ENCODE measurements at regions not wholly inside any gene's neighbourhood (a gene's known extent, or its start where the extent isn't known, plus 50 kb on each side); places are given as distances from the start of the nearest gene placed in this dataset.
A peak's percentile ranks its signal among the peaks of the same experiment; 100 is the strongest.
"Not testable (repeated sequence)": the region's sequence is repeated elsewhere in the genome, so short reads cannot be mapped to it uniquely, and the experiment has no call there.

- no peak overlapping the region for H3K4me3 ChIP-seq (replicated peaks in 1 of 3; ENCODE audit: insufficient read depth in 1 of 3, low read depth in 1 of 3, low read length in 3 of 3)
- H3K36me3 ChIP-seq (ENCODE audit: control insufficient read depth in 2 of 2, extremely low read depth in 1 of 2, insufficient read depth in 2 of 2, low read length in 2 of 2) = no peaks in the 10 kb centered on the region
- no peaks in the 10 kb centered on the region for H3K79me2 ChIP-seq (ENCODE audit: control insufficient read depth, insufficient read depth, low read length)
- H3K9ac ChIP-seq (replicated peaks; ENCODE audit: extremely low read depth, insufficient read depth, low read length) = no peak overlapping the region
- ChIA-PET CTCF (interaction anchor here (0.6 to 0.8 kb wide), 2 partner anchors 13 to 73 kb away, joined by 3 read pairs; no protein-coding TSS in a partner anchor), POLR2A (interaction anchor here (0.6 kb wide), 1 partner anchor 44 kb away, joined by 4 read pairs; no protein-coding TSS in a partner anchor)
- H3K9me3 ChIP-seq (replicated peaks; ENCODE audit: control insufficient read depth, insufficient read depth, low read length) = no peaks in the 10 kb centered on the region
- H3K27ac ChIP-seq (ENCODE audit: insufficient read depth, low read depth, low read length) = no peak overlapping the region
- H3K9me1 ChIP-seq (replicated peaks; ENCODE audit: control insufficient read depth, extremely low read depth, insufficient read depth, low read length) = no peaks in the 10 kb centered on the region
- H2AFZ ChIP-seq (ENCODE audit: low read depth, low read length) = no peak overlapping the region
- FAIRE-seq (no peak), DNase-seq (ENCODE audit: low read depth, low spot score) (peak; percentile 81)
- dilution Hi-C loops (cut with MboI; ENCODE audit: extremely low pct_ligation_motif_present, low sequenced_read_pairs) = no loop called here
- H4K20me1 ChIP-seq (replicated peaks; ENCODE audit: control insufficient read depth, extremely low read depth, insufficient read depth, low read length) = no peaks in the 10 kb centered on the region
- no peak for TF ChIP-seq JUN (IDR thresholded peaks at IDR 0.05; ENCODE audit: borderline replicate concordance, insufficient read depth, insufficient read length, low read depth)
- TF ChIP-seq POLR2A (IDR thresholded peaks at IDR 0.05; ENCODE audit: low read depth, low read length) = no peak
- no peak for TF ChIP-seq MYC (IDR thresholded peaks at IDR 0.05; ENCODE audit: low read depth, low read length)
- no peak for TF ChIP-seq EZH2 (IDR thresholded peaks at IDR 0.05; ENCODE audit: borderline replicate concordance, low read depth, low read length, severe bottlenecking)
- TF ChIP-seq FOS (IDR thresholded peaks at IDR 0.05; ENCODE audit: borderline replicate concordance, insufficient read depth, low read length) = no peak
- TF ChIP-seq POLR2AphosphoS5 (IDR thresholded peaks at IDR 0.05; ENCODE audit: insufficient read depth, low read depth, low read length) = no peak
- no peak for TF ChIP-seq MAX (IDR thresholded peaks at IDR 0.05; ENCODE audit: insufficient read depth, insufficient read length)
- no peak for TF ChIP-seq CTCF (IDR thresholded peaks at IDR 0.05; ENCODE audit: extremely low read depth in 1 of 2, insufficient read depth in 1 of 2, low read depth in 1 of 2, low read length in 2 of 2)
- TF ChIP-seq GATA2 (IDR thresholded peaks at IDR 0.05; ENCODE audit: insufficient read depth, insufficient read length, low read depth, low read length) = no peak
- H3K4me1 ChIP-seq (ENCODE audit: control insufficient read depth, extremely low read depth, insufficient read depth, low read length) = no peaks in the 10 kb centered on the region
- intact Hi-C loops (cut with micrococcal nuclease) = no loop called here
- BruUV-seq (replicated peaks) = no TSS peak
- H3K4me2 ChIP-seq (ENCODE audit: insufficient read depth, low read length) = no peak overlapping the region
- peaks cover 0 to 5% of the 10 kb centered on the region in 2 experiments for H3K27me3 ChIP-seq (ENCODE audit: control insufficient read depth in 2 of 2, insufficient read depth in 2 of 2, low read length in 2 of 2)
These were observed 259.4 kb downstream of the ANAPC1 start for GRCh38 chr2:111624411-111625156.

- FAIRE-seq = peak; percentile 70
- H3K9me1 ChIP-seq (replicated peaks; ENCODE audit: control insufficient read depth, extremely low read depth, insufficient read depth, low read length); H3K27me3 ChIP-seq (ENCODE audit: control insufficient read depth in 2 of 2, insufficient read depth in 2 of 2, low read length in 2 of 2); H3K9ac ChIP-seq (replicated peaks; ENCODE audit: extremely low read depth, insufficient read depth, low read length); DNase-seq (ENCODE audit: low read depth, low spot score); H3K4me2 ChIP-seq (ENCODE audit: insufficient read depth, low read length); H2AFZ ChIP-seq (ENCODE audit: low read depth, low read length); H3K79me2 ChIP-seq (ENCODE audit: control insufficient read depth, insufficient read depth, low read length); dilution Hi-C loops (cut with MboI; ENCODE audit: extremely low pct_ligation_motif_present, low sequenced_read_pairs); H3K4me3 ChIP-seq (replicated peaks in 1 of 3; ENCODE audit: insufficient read depth in 1 of 3, low read depth in 1 of 3, low read length in 3 of 3); BruUV-seq (replicated peaks); intact Hi-C loops (cut with micrococcal nuclease); H4K20me1 ChIP-seq (replicated peaks; ENCODE audit: control insufficient read depth, extremely low read depth, insufficient read depth, low read length); H3K9me3 ChIP-seq (replicated peaks; ENCODE audit: control insufficient read depth, insufficient read depth, low read length); H3K36me3 ChIP-seq (ENCODE audit: control insufficient read depth in 2 of 2, extremely low read depth in 1 of 2, insufficient read depth in 2 of 2, low read length in 2 of 2); H3K4me1 ChIP-seq (ENCODE audit: control insufficient read depth, extremely low read depth, insufficient read depth, low read length); H3K27ac ChIP-seq (ENCODE audit: insufficient read depth, low read depth, low read length): not testable (repeated sequence)
- ChIA-PET POLR2A (interaction anchor here (0.6 kb wide), 1 partner anchor 43 kb away, joined by 4 read pairs; no protein-coding TSS in a partner anchor), CTCF (interaction anchor here (0.6 to 0.8 kb wide), 2 partner anchors 13 to 73 kb away, joined by 3 read pairs; no protein-coding TSS in a partner anchor)
These were observed 258.8 kb downstream of the ANAPC1 start for GRCh38 chr2:111625157-111625537.
